OCI-LY7 (cell line): ENCODE measurements at regions not wholly inside any gene's neighbourhood (a gene's known extent, or its start where the extent isn't known, plus 50 kb on each side); places are given as distances from the start of the nearest gene placed in this dataset.

Source experiments
- BruUV-seq: library from RNA; stranded (reverse); fragments of 400-500 nt; replicated peaks from 2 replicates; lab custom pipeline; 2021; lab: Mats Ljungman, UMichigan
- CTCF ChIA-PET: fragments of 300-600 bp; sonication (Branson Sonifier 250); formaldehyde crosslinking; loops from one replicate; lab custom pipeline; 2022; ENCODE audit warnings: antibody characterized with exemption; ENCODE audit not compliant: unreplicated experiment; lab: Charles Lee
- POLR2A ChIA-PET: fragments of 300-600 bp; sonication (Branson Sonifier 250); formaldehyde crosslinking; loops from one replicate; lab custom pipeline; 2022; ENCODE audit warnings: antibody characterized with exemption; lab: Charles Lee
- DNase-seq: peaks from one replicate; pipeline ENCODE4 v3.0.0-alpha.2; 2015; ENCODE audit warnings: low spot score
- H2AFZ ChIP-seq: fragments of 200-600 bp; sonication (generic), shearing (Covaris generic); 2 replicates; pipeline ENCODE4 v1.6.1; 2014; ENCODE audit warnings: mild to moderate bottlenecking, antibody characterized with exemption, low read length, moderate library complexity
- H3K27ac ChIP-seq: fragments of 200-600 bp; sonication (generic); 2 replicates; pipeline ENCODE4 v1.5.1; 2014; ENCODE audit warnings: mixed run types, low read depth, mild to moderate bottlenecking, moderate library complexity, low read length, inconsistent platforms; ENCODE audit not compliant: poor library complexity, severe bottlenecking
- H3K36me3 ChIP-seq: fragments of 200-600 bp; sonication (generic); 2 replicates; pipeline ENCODE4 v1.6.1; 2014; ENCODE audit warnings: mild to moderate bottlenecking, antibody characterized with exemption, low read length, moderate library complexity, mixed read lengths; ENCODE audit not compliant: insufficient read depth
- H3K4me1 ChIP-seq: fragments of 200-600 bp; sonication (generic); 2 replicates; pipeline ENCODE4 v1.5.1; 2014; ENCODE audit warnings: mild to moderate bottlenecking, low read length; ENCODE audit not compliant: insufficient read depth, poor library complexity, severe bottlenecking
- H3K4me2 ChIP-seq: fragments of 200-600 bp; sonication (generic); 2 replicates; pipeline ENCODE4 v1.6.1; 2014; ENCODE audit warnings: mild to moderate bottlenecking, low read length
- H3K4me3 ChIP-seq: fragments of 200-600 bp; sonication (generic); 2 replicates; pipeline ENCODE4 v1.5.1; 2014; ENCODE audit warnings: mild to moderate bottlenecking, low read depth, low read length; ENCODE audit not compliant: poor library complexity, severe bottlenecking
- H3K79me2 ChIP-seq: fragments of 200-600 bp; sonication (generic); 2 replicates; pipeline ENCODE4 v1.6.1; 2016; ENCODE audit warnings: low read depth, mild to moderate bottlenecking, low read length, moderate library complexity, mixed read lengths; ENCODE audit not compliant: insufficient read depth
- H3K9me2 ChIP-seq: fragments of 200-600 bp; sonication (generic); 2 replicates; pipeline ENCODE4 v1.6.1; 2016; ENCODE audit warnings: mild to moderate bottlenecking, low read length, mixed read lengths; ENCODE audit not compliant: insufficient read depth
- H3K9me3 ChIP-seq: fragments of 200-600 bp; sonication (generic); 2 replicates; pipeline ENCODE4 v1.6.1; 2014; ENCODE audit warnings: mild to moderate bottlenecking, mixed run types, low read length, mixed read lengths
- H4K20me1 ChIP-seq: fragments of 200-600 bp; sonication (generic); 2 replicates; pipeline ENCODE4 v1.6.1; 2014; ENCODE audit warnings: mild to moderate bottlenecking, antibody characterized with exemption, low read length, moderate library complexity, mixed read lengths; ENCODE audit not compliant: insufficient read depth
- EZH2phosphoT487 ChIP-seq: fragments of 200-600 bp; sonication (generic); IDR thresholded peaks from 2 replicates; pipeline ENCODE4 v1.6.1; 2018; ENCODE audit warnings: low read depth, borderline replicate concordance, mild to moderate bottlenecking, mixed run types, antibody characterized with exemption, low read length, moderate library complexity, mixed read lengths
- intact Hi-C: fragments of 100-400 bp; cut with micrococcal nuclease; formaldehyde crosslinking; loops from one replicate; pipeline ENCODE4 v1.10.0; 2022; ENCODE audit not compliant: unreplicated experiment
- TF ChIP-seq, protein P1 (sequence below): fragments of 200-600 bp; sonication (generic); conservative IDR thresholded peaks from 2 replicates; pipeline ENCODE4 v1.5.1; 2014; ENCODE audit warnings: mild to moderate bottlenecking, antibody characterized with exemption, low read length, moderate library complexity, mixed read lengths

DNA sequence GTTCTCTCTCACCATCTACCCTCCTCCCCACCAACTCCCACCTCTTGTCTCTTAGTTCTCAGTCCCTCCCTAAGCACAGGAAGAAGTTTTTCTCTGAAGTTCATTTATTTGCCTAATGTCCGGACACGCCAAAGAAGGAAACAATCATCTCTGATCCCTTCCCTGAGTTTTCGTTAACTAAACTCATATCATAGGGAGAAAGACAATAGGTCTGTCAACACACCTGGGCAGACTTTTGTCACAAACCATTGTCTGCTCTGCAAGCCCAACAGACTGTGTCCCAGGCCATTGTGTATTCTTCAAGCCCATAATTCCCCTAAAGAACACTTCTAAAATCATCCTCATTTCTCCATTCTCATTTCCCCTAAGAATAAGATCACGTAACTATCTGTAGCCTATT lies 691.0 kb upstream of the MBL2 start:
- DNase-seq = no peak
- Histone ChIP-seq H3K9me2 (no peaks in the 10 kb centered on the region), H3K36me3 (no peaks in the 10 kb centered on the region), H3K27ac (no peak overlapping the region), H3K79me2 (no peaks in the 10 kb centered on the region), H3K4me1 (no peaks in the 10 kb centered on the region), H3K4me2 (no peak overlapping the region), H4K20me1 (no peaks in the 10 kb centered on the region), H2AFZ (no peak overlapping the region), H3K4me3 (no peak overlapping the region), H3K9me3 (no peaks in the 10 kb centered on the region)
- CTCF ChIA-PET = no interaction called here
- intact Hi-C loops = no loop called here
- TF ChIP-seq, protein P1, sequence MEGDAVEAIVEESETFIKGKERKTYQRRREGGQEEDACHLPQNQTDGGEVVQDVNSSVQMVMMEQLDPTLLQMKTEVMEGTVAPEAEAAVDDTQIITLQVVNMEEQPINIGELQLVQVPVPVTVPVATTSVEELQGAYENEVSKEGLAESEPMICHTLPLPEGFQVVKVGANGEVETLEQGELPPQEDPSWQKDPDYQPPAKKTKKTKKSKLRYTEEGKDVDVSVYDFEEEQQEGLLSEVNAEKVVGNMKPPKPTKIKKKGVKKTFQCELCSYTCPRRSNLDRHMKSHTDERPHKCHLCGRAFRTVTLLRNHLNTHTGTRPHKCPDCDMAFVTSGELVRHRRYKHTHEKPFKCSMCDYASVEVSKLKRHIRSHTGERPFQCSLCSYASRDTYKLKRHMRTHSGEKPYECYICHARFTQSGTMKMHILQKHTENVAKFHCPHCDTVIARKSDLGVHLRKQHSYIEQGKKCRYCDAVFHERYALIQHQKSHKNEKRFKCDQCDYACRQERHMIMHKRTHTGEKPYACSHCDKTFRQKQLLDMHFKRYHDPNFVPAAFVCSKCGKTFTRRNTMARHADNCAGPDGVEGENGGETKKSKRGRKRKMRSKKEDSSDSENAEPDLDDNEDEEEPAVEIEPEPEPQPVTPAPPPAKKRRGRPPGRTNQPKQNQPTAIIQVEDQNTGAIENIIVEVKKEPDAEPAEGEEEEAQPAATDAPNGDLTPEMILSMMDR = no peak
- POLR2A ChIA-PET = no interaction called here
- no TSS peak for BruUV-seq

- Histone ChIP-seq H3K4me3 (no peak overlapping the region), H4K20me1 (no peaks in the 10 kb centered on the region), H3K9me2 (no peaks in the 10 kb centered on the region), H3K36me3 (no peaks in the 10 kb centered on the region), H3K27ac (no peak overlapping the region), H3K4me2 (no peak overlapping the region), H3K9me3 (no peaks in the 10 kb centered on the region), H2AFZ (no peak overlapping the region), H3K79me2 (no peaks in the 10 kb centered on the region), H3K4me1 (no peaks in the 10 kb centered on the region)
- DNase-seq = no peak
- no TSS peak for BruUV-seq
- no peak for TF ChIP-seq EZH2phosphoT487
- TF ChIP-seq, protein P1 = no peak
- intact Hi-C loops = no loop called here
- ChIA-PET CTCF (no interaction called here), POLR2A (no interaction called here)
Measured at GRCh38 chr10:53458007-53458406, 685.4 kb upstream of the MBL2 start.

DNA sequence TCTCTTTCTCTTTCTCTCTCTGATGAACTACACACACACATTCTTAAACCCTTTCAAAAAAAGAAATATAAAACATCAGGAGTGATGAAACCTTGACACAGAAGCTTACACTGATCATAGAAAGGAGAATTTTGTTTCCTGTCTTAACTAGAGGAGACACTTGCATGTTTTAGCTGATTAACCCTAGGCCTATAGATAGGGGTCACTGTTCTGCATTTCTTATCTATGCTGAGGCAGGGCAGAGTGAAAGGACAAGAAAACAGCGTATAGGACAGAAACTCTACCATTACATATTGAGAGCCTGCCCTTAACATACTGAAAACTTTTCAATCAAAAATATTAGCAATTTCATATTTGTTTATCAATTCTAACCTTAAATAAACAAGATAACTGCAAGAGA lies 680.6 kb upstream of the MBL2 start:
- Histone ChIP-seq H3K4me3 (no peak overlapping the region), H3K79me2 (no peaks in the 10 kb centered on the region), H3K27ac (no peak overlapping the region), H2AFZ (no peak overlapping the region), H3K9me3 (no peaks in the 10 kb centered on the region), H3K4me1 (no peaks in the 10 kb centered on the region), H4K20me1 (no peaks in the 10 kb centered on the region), H3K9me2 (no peaks in the 10 kb centered on the region), H3K36me3 (no peaks in the 10 kb centered on the region), H3K4me2 (no peak overlapping the region)
- POLR2A ChIA-PET = no interaction called here
- no peak for TF ChIP-seq EZH2phosphoT487
- TF ChIP-seq, protein P1 = peak; percentile 47; the same call in 1 of the 2 replicates
- CTCF ChIA-PET = no interaction called here
- intact Hi-C loops = no loop called here
- no peak for DNase-seq
- BruUV-seq = no TSS peak
